Panc1 (cell line): ENCODE measurements at regions not wholly inside any gene's neighbourhood (a gene's known extent, or its start where the extent isn't known, plus 50 kb on each side); places are given as distances from the start of the nearest gene placed in this dataset.

Experiments used
- ATAC-seq: fragments of 200-7000 bp; cut with Tn5 transposase; 2 replicates; pipeline ENCODE4 v1.9.1; 2020; ENCODE audit warnings: mild to moderate bottlenecking, moderate library complexity
- BruUV-seq: library from RNA; stranded (reverse); fragments of 400-500 nt; replicated peaks from 2 replicates; lab custom pipeline; 2021; lab: Mats Ljungman, UMichigan
- CTCF ChIA-PET: fragments of 300-600 bp; sonication (Branson Sonifier 250); formaldehyde crosslinking; loops from one replicate; lab custom pipeline; 2022; ENCODE audit warnings: antibody characterized with exemption; lab: Charles Lee
- POLR2A ChIA-PET: fragments of 300-600 bp; sonication (Branson Sonifier 250); formaldehyde crosslinking; loops from one replicate; lab custom pipeline; 2022; ENCODE audit warnings: antibody characterized with exemption; lab: Charles Lee
- DNase-seq: peaks from one replicate; pipeline ENCODE4 v3.0.0-alpha.2; 2010; ENCODE audit warnings: low read depth, low spot score
- H3K27ac ChIP-seq: 2 replicates; pipeline ENCODE4 v1.5.1; 2011; ENCODE audit warnings: mild to moderate bottlenecking, low read length, inconsistent platforms
- H3K27me3 ChIP-seq: fragments of 200-500 bp; sonication (Bioruptor generic); 2 replicates; pipeline ENCODE4 v1.6.0; 2014; ENCODE audit warnings: low read length, inconsistent platforms; ENCODE audit not compliant: control insufficient read depth, insufficient read depth
- H3K36me3 ChIP-seq: fragments of 200-500 bp; sonication (Bioruptor generic); 2 replicates; pipeline ENCODE4 v1.5.1; 2014; ENCODE audit warnings: inconsistent platforms, mild to moderate bottlenecking, low read length, moderate library complexity; ENCODE audit not compliant: control insufficient read depth, insufficient read depth
- H3K4me1 ChIP-seq: 2 replicates; pipeline ENCODE4 v1.5.1; 2011; ENCODE audit warnings: inconsistent platforms, mild to moderate bottlenecking, low read length, moderate library complexity; ENCODE audit not compliant: control insufficient read depth, insufficient read depth
- H3K4me3 ChIP-seq, 2 experiments: 2 replicates each; pipeline ENCODE4 v1.5.1; 2011 to 2012; ENCODE audit warnings: low read depth in 2 of 2, low read length in 2 of 2, mild to moderate bottlenecking in 2 of 2, inconsistent platforms in 1 of 2, moderate library complexity in 1 of 2
- H3K9me3 ChIP-seq: fragments of 200-500 bp; sonication (Bioruptor generic); 2 replicates; pipeline ENCODE4 v1.5.1; 2014; ENCODE audit warnings: low read depth, mild to moderate bottlenecking, inconsistent platforms, low read length, moderate library complexity; ENCODE audit not compliant: control insufficient read depth, insufficient read depth
- CTCF ChIP-seq: fragments of 450-650 bp; IDR thresholded peaks from 2 replicates; pipeline ENCODE4 v1.5.1; 2017; ENCODE audit warnings: mild to moderate bottlenecking
- POLR2AphosphoS5 ChIP-seq: IDR thresholded peaks from 2 replicates; pipeline ENCODE4 v1.6.1; 2012; ENCODE audit warnings: mild to moderate bottlenecking, low read depth, low read length, moderate library complexity
- REST ChIP-seq, 2 experiments: IDR thresholded peaks; 2 replicates each; pipeline ENCODE4 v1.6.1; 2011 to 2012; ENCODE audit warnings: low read depth in 2 of 2, control low read depth in 1 of 2, low read length in 1 of 2, mild to moderate bottlenecking in 1 of 2, moderate library complexity in 1 of 2; ENCODE audit not compliant: insufficient read depth in 1 of 2
- SIN3A ChIP-seq: IDR thresholded peaks from 2 replicates; pipeline ENCODE4 v1.6.1; 2012; ENCODE audit warnings: low read depth, mild to moderate bottlenecking, low read length, moderate library complexity, borderline replicate concordance; ENCODE audit not compliant: insufficient read depth
- TCF7L2 ChIP-seq: IDR thresholded peaks from 2 replicates; pipeline ENCODE4 v1.6.1; 2011; ENCODE audit warnings: mild to moderate bottlenecking, low read depth, low read length, inconsistent platforms
- in situ Hi-C: cut with HindIII; loops from 2 replicates; pipeline ENCODE4 v1.10.0; 2016; ENCODE audit warnings: low sequenced_read_pairs, low pct_unique_long_range_greater_than_20kb
- intact Hi-C: fragments of 100-400 bp; cut with micrococcal nuclease; formaldehyde crosslinking; loops from one replicate; pipeline ENCODE4 v1.10.0; 2022; ENCODE audit not compliant: unreplicated experiment

- in situ Hi-C loops = no loop called here
- POLR2A ChIA-PET = no interaction called here
- no peak overlapping the region for H3K27ac ChIP-seq
Measured at GRCh38 chr7:106604303-106604924, 56.5 kb downstream of the CCDC71L start.

GRCh38 chr7:106603346-106603745, 57.6 kb downstream of the CCDC71L start:
- ATAC-seq (no peak), DNase-seq (no peak)
- Histone ChIP-seq H3K27me3 (no peaks in the 10 kb centered on the region), H3K4me1 (no peaks in the 10 kb centered on the region), H3K9me3 (no peaks in the 10 kb centered on the region), H3K36me3 (no peaks in the 10 kb centered on the region), H3K27ac (no peak overlapping the region), H3K4me3 (no peak overlapping the region)
- BruUV-seq = no TSS peak
- ChIA-PET CTCF (no interaction called here), POLR2A (no interaction called here)
- intact Hi-C loops (no loop called here), in situ Hi-C loops (no loop called here)
- TF ChIP-seq SIN3A (no peak), REST (IDR thresholded peaks at IDR 0.05; ENCODE audit: insufficient read depth in 1 of 2, low read depth in 2 of 2, low read length in 1 of 2) (no peak), CTCF (no peak), TCF7L2 (no peak), POLR2AphosphoS5 (no peak)

More at GRCh38 chr7:106604303-106604924, 56.5 kb downstream of the CCDC71L start:
- Histone ChIP-seq H3K4me1 (no peaks in the 10 kb centered on the region), H3K27me3 (no peaks in the 10 kb centered on the region), H3K36me3 (no peaks in the 10 kb centered on the region), H3K4me3 (no peak overlapping the region), H3K9me3 (no peaks in the 10 kb centered on the region)
- CTCF ChIA-PET = no interaction called here
- no peak for TF ChIP-seq TCF7L2
- no peak for TF ChIP-seq CTCF
- TF ChIP-seq SIN3A = no peak
- no peak for TF ChIP-seq REST (IDR thresholded peaks at IDR 0.05; ENCODE audit: insufficient read depth in 1 of 2, low read depth in 2 of 2, low read length in 1 of 2)
- no peak for TF ChIP-seq POLR2AphosphoS5
- ATAC-seq = no peak
- intact Hi-C loops = no loop called here
- no TSS peak for BruUV-seq
- no peak for DNase-seq
